ENCODE measurements at regions not wholly inside any gene's neighbourhood (a gene's known extent, or its start where the extent isn't known, plus 50 kb on each side); places are given as distances from the start of the nearest gene placed in this dataset.

DNA sequence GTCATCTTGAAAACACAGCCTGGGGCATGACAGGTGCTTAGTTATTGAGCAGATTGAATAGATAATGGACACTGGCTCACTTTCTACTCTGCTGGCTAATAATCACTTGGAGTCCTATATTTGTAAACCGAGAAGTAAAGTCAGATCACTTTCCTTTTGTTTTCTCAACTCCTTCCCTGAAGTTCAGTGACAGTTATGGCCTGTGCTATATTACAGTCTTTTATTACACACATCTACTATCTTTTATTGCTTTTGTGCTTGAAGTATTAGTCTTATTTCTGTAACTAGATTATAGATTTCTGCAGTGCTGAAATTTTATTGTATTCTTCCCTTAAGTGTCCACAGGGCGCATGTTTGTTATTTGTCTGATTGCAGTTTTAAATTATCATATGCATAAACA is 136.4 kb upstream of the TAC1 start:
- no peak for DNase-seq (ENCODE audit: low spot score)
- Histone ChIP-seq H3K27me3 (ENCODE audit: insufficient read depth) (no peaks in the 10 kb centered on the region), H3K27ac (ENCODE audit: low read depth) (no peak overlapping the region), H3K4me3 (no peak overlapping the region), H3F3A (replicated peaks; ENCODE audit: low read depth) (no peaks in the 10 kb centered on the region), H3K9me2 (ENCODE audit: insufficient read depth) (no peaks in the 10 kb centered on the region), H2AFZ (no peak overlapping the region), H4K20me1 (replicated peaks; ENCODE audit: insufficient read depth) (no peaks in the 10 kb centered on the region), H3K4me1 (ENCODE audit: insufficient read depth) (no peaks in the 10 kb centered on the region), H3K36me3 (ENCODE audit: insufficient read depth) (no peaks in the 10 kb centered on the region), H3K4me2 (no peak overlapping the region), H3K79me2 (replicated peaks; ENCODE audit: insufficient read depth) (no peaks in the 10 kb centered on the region)
- Mint-ChIP-seq H3K4me1 (no peaks in the 10 kb centered on the region), H3K4me3 (no peak overlapping the region), H3K27ac (no peak overlapping the region), H3K27me3 (ENCODE audit: insufficient read depth, low read depth, poor library complexity) (no peaks in the 10 kb centered on the region), H3K9me3 (no peaks in the 10 kb centered on the region), H3K36me3 (ENCODE audit: low read depth) (no peaks in the 10 kb centered on the region)
- TF ChIP-seq EZH2 (IDR thresholded peaks at IDR 0.05; ENCODE audit: low read depth, unreplicated experiment), result no peak
- TF ChIP-seq CREB1 (CRISPR knock-in tag; IDR thresholded peaks at IDR 0.05; ENCODE audit: low read depth), result no peak
- no peak for TF ChIP-seq REST (IDR thresholded peaks at IDR 0.05; ENCODE audit: unreplicated experiment)
- no peak for TF ChIP-seq STAT1 (IDR thresholded peaks at IDR 0.05; ENCODE audit: unreplicated experiment)
- TF ChIP-seq EZH2phosphoT487 (IDR thresholded peaks at IDR 0.05; ENCODE audit: unreplicated experiment), result no peak
- TF ChIP-seq, protein P1, sequence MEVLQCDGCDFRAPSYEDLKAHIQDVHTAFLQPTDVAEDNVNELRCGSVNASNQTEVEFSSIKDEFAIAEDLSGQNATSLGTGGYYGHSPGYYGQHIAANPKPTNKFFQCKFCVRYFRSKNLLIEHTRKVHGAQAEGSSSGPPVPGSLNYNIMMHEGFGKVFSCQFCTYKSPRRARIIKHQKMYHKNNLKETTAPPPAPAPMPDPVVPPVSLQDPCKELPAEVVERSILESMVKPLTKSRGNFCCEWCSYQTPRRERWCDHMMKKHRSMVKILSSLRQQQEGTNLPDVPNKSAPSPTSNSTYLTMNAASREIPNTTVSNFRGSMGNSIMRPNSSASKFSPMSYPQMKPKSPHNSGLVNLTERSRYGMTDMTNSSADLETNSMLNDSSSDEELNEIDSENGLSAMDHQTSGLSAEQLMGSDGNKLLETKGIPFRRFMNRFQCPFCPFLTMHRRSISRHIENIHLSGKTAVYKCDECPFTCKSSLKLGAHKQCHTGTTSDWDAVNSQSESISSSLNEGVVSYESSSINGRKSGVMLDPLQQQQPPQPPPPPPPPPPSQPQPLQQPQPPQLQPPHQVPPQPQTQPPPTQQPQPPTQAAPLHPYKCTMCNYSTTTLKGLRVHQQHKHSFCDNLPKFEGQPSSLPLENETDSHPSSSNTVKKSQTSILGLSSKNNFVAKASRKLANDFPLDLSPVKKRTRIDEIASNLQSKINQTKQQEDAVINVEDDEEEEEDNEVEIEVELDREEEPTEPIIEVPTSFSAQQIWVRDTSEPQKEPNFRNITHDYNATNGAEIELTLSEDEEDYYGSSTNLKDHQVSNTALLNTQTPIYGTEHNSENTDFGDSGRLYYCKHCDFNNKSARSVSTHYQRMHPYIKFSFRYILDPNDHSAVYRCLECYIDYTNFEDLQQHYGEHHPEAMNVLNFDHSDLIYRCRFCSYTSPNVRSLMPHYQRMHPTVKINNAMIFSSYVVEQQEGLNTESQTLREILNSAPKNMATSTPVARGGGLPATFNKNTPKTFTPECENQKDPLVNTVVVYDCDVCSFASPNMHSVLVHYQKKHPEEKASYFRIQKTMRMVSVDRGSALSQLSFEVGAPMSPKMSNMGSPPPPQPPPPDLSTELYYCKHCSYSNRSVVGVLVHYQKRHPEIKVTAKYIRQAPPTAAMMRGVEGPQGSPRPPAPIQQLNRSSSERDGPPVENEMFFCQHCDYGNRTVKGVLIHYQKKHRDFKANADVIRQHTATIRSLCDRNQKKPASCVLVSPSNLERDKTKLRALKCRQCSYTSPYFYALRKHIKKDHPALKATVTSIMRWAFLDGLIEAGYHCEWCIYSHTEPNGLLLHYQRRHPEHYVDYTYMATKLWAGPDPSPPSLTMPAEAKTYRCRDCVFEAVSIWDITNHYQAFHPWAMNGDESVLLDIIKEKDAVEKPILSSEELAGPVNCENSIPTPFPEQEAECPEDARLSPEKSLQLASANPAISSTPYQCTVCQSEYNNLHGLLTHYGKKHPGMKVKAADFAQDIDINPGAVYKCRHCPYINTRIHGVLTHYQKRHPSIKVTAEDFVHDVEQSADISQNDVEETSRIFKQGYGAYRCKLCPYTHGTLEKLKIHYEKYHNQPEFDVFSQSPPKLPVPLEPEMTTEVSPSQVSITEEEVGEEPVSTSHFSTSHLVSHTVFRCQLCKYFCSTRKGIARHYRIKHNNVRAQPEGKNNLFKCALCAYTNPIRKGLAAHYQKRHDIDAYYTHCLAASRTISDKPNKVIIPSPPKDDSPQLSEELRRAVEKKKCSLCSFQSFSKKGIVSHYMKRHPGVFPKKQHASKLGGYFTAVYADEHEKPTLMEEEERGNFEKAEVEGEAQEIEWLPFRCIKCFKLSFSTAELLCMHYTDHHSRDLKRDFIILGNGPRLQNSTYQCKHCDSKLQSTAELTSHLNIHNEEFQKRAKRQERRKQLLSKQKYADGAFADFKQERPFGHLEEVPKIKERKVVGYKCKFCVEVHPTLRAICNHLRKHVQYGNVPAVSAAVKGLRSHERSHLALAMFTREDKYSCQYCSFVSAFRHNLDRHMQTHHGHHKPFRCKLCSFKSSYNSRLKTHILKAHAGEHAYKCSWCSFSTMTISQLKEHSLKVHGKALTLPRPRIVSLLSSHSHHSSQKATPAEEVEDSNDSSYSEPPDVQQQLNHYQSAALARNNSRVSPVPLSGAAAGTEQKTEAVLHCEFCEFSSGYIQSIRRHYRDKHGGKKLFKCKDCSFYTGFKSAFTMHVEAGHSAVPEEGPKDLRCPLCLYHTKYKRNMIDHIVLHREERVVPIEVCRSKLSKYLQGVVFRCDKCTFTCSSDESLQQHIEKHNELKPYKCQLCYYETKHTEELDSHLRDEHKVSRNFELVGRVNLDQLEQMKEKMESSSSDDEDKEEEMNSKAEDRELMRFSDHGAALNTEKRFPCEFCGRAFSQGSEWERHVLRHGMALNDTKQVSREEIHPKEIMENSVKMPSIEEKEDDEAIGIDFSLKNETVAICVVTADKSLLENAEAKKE (CRISPR knock-in tag; IDR thresholded peaks at IDR 0.05), result no peak
- TF ChIP-seq NANOG (IDR thresholded peaks at IDR 0.05; ENCODE audit: borderline replicate concordance), result no peak
- TF ChIP-seq ZNF114 (CRISPR knock-in tag; IDR thresholded peaks at IDR 0.05), result no peak
- TF ChIP-seq ETS1 (IDR thresholded peaks at IDR 0.05), result no peak
- TF ChIP-seq JUNB (IDR thresholded peaks at IDR 0.05; ENCODE audit: unreplicated experiment), result no peak
- TF ChIP-seq, protein P2, sequence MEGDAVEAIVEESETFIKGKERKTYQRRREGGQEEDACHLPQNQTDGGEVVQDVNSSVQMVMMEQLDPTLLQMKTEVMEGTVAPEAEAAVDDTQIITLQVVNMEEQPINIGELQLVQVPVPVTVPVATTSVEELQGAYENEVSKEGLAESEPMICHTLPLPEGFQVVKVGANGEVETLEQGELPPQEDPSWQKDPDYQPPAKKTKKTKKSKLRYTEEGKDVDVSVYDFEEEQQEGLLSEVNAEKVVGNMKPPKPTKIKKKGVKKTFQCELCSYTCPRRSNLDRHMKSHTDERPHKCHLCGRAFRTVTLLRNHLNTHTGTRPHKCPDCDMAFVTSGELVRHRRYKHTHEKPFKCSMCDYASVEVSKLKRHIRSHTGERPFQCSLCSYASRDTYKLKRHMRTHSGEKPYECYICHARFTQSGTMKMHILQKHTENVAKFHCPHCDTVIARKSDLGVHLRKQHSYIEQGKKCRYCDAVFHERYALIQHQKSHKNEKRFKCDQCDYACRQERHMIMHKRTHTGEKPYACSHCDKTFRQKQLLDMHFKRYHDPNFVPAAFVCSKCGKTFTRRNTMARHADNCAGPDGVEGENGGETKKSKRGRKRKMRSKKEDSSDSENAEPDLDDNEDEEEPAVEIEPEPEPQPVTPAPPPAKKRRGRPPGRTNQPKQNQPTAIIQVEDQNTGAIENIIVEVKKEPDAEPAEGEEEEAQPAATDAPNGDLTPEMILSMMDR (conservative IDR thresholded peaks at IDR 0.05; ENCODE audit: low read depth in 2 of 2), result no peak
- no peak for TF ChIP-seq POLR2AphosphoS5 (IDR thresholded peaks at IDR 0.05; ENCODE audit: low read depth)
- no peak for TF ChIP-seq ZNF331 (CRISPR knock-in tag; IDR thresholded peaks at IDR 0.05; ENCODE audit: low read depth)
- ATAC-seq, result no peak

Measured in GM23338 (cell line).